HG03135 (cell line): ENCODE measurements at regions not wholly inside any gene's neighbourhood (a gene's known extent, or its start where the extent isn't known, plus 50 kb on each side); places are given as distances from the start of the nearest gene placed in this dataset.

Experiments used
- ATAC-seq: cut with Tn5 transposase; IDR thresholded peaks from one replicate; pipeline ENCODE4 v1.9.1; 2021; ENCODE audit warnings: mild to moderate bottlenecking, moderate library complexity; ENCODE audit not compliant: unreplicated experiment

DNA sequence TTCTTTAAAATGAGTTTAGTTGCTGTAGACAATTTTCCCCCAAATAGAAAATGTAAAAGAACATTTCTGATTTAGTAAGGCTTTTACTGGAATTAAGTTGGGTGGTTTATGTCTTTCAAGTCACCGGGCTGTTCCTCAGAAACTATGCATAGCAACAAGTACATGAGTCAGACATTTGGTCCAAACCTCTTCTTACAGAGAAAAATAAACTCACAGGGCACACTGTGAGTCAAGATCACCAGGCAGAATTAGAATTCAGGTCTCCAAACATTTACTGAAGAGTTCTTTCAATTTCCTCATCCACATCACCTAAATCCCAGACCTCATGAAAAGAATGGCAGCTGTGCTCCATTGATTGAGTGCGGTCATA, 476.1 kb upstream of the SOX5 start:
- ATAC-seq: no peak

DNA sequence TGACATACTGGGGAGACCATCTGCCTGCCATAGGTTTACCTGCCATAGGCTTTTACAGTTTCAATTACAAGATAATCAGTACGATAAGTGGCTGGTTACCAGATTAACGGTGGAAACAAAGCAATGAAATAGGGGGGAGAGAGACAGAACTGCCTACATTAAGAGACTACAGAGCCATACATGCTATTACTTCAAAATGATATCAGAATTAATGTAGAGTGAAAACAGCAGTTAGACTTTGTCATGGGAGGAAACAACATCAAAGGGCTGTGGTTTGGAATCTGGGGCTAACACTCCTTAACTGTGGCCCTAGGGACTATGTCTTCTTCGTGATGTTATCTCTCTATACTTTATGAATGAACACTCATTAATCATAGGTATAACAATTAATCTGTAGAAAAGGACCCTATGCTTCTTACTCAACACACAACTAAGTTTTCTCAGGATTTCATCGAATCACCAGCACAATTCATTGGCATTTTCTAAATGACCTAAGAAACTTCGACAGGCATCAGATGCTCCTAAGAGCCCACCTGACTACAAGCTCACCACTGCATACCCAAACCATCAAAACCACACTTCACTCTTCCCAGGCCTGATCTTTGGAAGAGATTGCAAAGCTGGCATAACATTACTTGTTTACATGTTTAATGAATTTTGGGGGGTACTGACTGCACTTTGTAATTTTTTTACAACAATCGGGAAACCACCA, 475.6 kb upstream of the SOX5 start:
- no peak for ATAC-seq

DNA sequence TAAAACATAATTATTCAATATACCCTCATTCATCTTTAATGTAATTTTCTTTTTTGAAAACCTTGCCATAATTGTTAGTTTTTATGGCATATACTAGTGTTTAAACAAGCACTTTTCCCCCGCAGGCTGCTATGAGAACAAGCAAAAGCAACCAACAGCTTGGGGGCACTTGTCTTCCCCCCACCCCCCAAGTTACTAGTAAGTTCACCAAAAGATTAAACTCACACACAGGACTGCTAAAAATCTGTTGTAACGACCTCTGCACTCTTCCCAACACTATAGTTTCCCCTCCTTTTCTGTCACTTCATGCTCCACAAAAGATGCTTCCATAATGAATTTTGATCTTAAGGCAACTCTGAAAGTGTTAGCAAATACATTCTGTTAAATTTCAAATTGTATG, 474.9 kb upstream of the SOX5 start:
- ATAC-seq: no peak

DNA sequence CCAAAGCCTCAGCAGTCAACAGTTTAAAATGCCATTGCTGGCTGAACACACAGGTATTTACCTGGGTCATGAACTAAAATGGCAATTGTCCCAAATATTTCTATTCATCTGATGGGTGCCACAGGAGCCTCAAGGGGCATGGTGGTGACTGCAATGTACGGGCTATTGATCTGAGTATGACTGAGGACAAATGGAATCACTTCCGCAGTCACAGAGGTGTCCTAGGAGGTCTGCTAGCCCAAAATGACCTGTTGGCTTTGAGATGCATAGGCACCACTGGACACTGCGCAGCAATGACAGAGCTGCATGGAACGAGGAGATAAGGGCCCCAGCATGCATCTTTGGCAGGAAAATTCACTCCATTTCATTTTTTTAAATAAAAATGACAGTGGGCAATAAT, 474.1 kb upstream of the SOX5 start:
- ATAC-seq: no peak

- ATAC-seq: no peak
Observed at GRCh38 chr12:24421759-24422158, 472.3 kb upstream of the SOX5 start.

DNA sequence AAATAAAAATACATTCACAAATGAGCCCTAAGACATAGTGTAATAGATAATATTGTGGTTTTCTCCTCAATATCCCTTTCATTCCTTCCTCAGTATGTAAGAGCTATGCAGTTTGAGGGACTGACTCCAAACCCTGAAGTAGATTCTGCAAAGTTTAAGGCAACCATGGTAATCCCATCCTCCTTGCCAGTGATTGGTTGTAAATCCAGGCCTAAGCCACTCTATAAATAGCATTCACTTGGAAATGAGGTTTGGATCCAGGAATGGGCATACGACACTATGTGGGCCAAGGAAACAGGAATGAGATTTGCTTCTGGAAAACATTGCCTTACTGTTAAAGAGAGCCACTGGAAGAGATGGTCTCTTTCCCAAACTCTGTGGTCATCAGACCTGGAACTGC, 468.7 kb upstream of the SOX5 start:
- no peak for ATAC-seq

- ATAC-seq: no peak
Observed at GRCh38 chr12:24416423-24417109, 467.1 kb upstream of the SOX5 start.

DNA sequence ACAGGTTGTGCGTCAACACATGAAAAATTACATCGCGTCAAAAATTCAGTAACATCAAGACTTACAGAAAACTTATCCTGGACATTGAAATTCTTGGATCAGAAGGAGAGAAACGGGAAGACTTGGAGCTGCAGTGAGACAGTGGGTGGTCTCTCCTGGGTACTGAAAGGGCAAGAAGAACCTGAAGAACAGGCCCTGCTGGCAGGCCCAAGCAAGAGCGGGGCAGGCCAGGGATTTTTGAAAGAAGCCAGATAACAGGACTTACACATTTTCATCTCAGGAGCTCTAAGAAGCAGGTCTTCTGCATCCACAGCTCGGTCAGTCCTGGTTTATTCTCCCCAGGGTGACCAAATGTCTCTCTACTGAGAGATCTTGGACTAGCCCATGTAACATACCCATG, 466.5 kb upstream of the SOX5 start:
- no peak for ATAC-seq

DNA sequence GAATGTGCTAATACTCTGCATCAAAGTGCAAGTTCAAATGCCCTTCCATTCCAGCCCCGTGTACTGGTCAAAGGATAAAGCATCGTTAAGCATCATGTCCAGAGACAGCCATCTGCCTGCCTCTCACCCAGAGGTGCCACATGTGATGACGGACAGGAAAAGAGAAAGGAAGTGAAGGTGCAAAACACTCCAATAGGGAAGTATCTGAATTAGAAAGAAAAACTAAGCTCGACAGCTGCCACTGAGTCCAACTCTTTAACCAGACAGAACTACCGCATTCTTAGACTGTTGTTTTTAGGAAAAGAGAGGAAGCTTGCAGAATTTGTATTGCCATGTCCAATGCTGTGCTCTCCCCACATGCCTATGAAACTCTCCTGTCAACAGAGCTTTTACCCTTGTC, 465.0 kb upstream of the SOX5 start:
- no peak for ATAC-seq

DNA sequence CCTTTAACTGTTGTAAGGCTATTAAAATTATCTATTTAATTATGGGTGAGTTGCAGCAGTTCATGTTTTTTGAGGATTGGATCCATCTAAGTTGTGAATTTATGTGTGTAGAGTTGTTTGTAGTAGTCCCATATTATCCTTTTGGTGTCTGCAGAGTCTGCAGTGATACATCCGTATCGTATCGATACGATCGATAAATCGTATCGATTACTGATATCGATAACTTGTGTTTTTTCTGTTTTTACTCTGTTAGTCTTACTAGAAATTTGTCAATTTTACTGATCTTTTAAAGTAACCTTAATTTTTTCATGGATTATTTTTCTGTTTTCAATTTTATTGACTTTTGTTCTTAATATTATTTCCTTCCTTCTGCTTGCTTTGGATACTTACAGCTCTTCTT, 462.5 kb upstream of the SOX5 start:
- ATAC-seq: no peak

DNA sequence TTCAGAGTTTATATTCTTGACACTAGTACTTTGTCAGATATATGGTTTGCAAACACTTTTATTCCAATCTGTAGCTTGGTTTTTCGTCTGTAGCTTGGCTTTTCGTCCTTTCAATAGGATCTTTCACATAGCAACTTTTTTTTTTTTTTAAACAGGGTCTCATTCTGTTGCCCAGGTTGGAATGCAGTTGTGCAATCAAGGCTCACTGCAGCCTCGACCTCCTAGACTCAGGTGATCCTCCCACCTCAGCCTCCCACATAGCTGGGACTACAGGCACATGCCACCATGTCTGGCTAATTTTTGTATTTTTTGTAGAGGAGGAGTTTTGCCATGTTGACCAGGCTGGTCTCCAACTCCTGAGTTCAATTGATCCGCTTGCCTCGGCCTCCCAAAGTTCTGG, 460.4 kb upstream of the SOX5 start:
- ATAC-seq: no peak

DNA sequence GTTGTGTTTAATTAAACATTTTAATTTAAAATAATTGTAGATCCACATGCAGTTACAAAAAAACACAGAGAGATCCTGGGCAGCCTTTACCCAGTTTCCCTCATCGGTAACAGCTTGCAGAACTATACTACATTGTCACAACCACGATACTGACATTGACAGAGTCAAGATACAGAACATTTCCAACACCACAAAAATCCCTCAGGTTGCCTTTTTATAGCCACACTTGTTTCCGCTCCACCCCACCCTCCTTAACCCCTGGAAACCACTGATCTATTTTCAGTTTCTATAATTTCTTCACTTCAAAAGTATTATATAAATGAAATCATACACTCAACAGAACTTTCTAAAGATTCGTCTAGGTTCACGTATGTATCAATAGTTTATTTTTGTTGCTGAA, 458.8 kb upstream of the SOX5 start:
- ATAC-seq: no peak

DNA sequence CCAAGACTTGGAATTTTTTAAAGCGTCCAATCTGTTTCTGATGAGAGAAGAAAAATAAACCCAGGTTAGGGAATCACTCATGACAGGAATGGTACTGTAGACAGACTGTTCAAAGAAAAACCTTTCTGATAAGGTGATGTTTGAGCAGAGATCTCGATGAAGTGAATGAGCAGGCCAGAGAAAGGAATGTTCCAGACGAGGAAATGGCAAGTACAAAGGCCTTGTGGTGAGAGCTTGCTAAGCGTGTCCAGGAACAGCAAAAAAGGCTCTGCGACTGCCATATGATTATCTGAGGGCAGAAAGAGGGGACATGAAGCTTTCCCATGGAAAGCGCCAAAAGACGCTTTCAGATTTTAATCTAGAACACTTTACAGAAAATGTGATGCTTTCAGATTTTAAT, 458.4 kb upstream of the SOX5 start:
- ATAC-seq: no peak

- no peak for ATAC-seq
Observed at GRCh38 chr12:24404086-24404815, 454.8 kb upstream of the SOX5 start.

DNA sequence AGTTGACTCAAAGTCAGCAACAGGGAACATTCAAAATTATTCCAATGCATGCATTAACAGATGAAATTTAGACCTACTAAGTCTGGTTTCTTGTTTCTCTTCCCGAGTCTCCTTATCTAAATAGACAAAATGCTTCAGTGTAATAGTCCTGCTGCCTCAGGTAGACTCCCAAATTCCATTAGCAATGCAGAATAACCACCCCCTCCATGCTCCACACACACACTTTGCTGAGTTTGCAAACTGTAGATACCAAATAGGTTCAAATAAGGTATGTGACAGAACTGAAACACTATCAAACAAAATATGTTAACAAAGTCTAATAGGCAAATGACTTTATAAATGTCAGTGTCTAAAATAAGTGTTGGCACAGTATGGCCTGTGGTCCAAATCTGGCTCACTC, 451.1 kb upstream of the SOX5 start:
- ATAC-seq: no peak

- peak; percentile 73 for ATAC-seq
Observed at GRCh38 chr12:24398605-24399004, 449.1 kb upstream of the SOX5 start.

- ATAC-seq: no peak
Observed at GRCh38 chr12:24396224-24396623, 446.8 kb upstream of the SOX5 start.

DNA sequence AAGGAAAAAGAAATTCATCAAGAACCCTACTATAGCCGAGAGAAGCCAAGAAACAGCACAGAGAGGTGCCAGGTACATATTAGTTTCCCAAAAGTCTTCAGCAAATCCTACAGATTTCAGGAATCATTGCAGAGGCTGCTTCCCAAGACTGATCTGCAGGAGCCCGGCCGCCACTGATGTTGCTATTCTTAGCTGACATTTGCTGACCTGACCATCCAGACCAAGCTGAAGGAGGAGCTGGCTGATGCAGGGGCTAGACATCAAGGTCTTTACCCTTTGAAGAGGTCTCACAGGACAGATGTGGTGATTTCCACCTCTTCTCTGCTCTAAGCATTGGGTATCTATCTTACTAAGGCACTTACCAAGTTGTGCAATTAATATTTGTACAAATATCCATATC, 444.8 kb upstream of the SOX5 start:
- ATAC-seq: no peak

GRCh38 chr12:24393071-24393470, 443.6 kb upstream of the SOX5 start:
- no peak for ATAC-seq

GRCh38 chr12:24389394-24389793, 439.9 kb upstream of the SOX5 start:
- no peak for ATAC-seq

- no peak for ATAC-seq
Observed at GRCh38 chr12:24387381-24387780, 437.9 kb upstream of the SOX5 start.

- no peak for ATAC-seq
Observed at GRCh38 chr12:24386836-24387235, 437.4 kb upstream of the SOX5 start.
